GM21423 (cell line): ENCODE measurements at regions not wholly inside any gene's neighbourhood (a gene's known extent, or its start where the extent isn't known, plus 50 kb on each side); places are given as distances from the start of the nearest gene placed in this dataset.
"Not testable (repeated sequence)": the region's sequence is repeated elsewhere in the genome, so short reads cannot be mapped to it uniquely, and the experiment has no call there.

Experiments
- ATAC-seq: cut with Tn5 transposase; IDR thresholded peaks from one replicate; pipeline ENCODE4 v1.9.1; 2021; ENCODE audit warnings: mild to moderate bottlenecking, moderate library complexity; ENCODE audit not compliant: unreplicated experiment

- ATAC-seq, result no peak
Observed at GRCh38 chr11:39462506-39462905, 1996.9 kb downstream of the LRRC4C start.

- ATAC-seq, result no peak
Observed at GRCh38 chr11:39461066-39461465, 1998.4 kb downstream of the LRRC4C start.

- ATAC-seq, result no peak
Observed at GRCh38 chr11:39459606-39460005, 1999.8 kb downstream of the LRRC4C start.

DNA sequence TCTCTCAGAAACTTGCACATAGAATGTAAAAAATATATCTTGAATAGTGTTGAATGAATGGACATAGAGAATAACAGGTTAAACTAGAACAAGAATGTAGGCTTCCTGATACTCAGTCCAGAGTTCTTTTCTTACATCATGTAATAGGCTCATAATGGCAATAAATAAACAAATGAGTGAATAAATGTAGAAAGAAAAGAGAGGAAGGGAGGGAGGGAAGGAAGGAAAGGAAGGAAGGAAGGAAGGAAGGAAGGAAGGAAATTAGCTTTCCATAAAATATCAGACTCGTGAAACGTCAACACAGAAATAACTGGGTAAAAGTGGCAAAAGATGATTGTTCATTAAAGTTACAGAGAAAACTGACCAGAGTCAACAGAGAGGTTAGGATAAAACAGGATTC, 2001.0 kb downstream of the LRRC4C start:
- no peak for ATAC-seq

- ATAC-seq, result no peak
Observed at GRCh38 chr11:39443424-39444022, 2015.9 kb downstream of the LRRC4C start.

GRCh38 chr11:39442177-39442576, 2017.3 kb downstream of the LRRC4C start:
- no peak for ATAC-seq

DNA sequence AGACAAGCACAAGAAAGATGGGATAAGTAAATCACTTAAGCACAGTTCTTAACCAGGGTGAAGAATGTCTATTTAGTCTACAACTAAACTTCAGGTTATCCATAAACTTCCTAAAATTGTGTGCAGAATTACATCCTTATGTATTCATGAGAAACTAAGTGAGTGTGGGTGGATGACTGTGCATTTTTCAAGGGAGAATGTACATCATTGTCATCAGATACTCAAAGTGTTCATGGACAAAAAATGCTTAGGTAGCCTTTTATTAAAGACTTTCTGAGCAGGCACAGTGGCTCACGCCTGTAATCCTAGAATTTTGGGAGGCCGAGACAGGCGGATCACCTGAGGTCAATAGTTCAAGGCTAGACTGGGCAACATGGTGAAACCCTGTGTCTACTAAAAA, 2023.8 kb downstream of the LRRC4C start:
- no peak for ATAC-seq

DNA sequence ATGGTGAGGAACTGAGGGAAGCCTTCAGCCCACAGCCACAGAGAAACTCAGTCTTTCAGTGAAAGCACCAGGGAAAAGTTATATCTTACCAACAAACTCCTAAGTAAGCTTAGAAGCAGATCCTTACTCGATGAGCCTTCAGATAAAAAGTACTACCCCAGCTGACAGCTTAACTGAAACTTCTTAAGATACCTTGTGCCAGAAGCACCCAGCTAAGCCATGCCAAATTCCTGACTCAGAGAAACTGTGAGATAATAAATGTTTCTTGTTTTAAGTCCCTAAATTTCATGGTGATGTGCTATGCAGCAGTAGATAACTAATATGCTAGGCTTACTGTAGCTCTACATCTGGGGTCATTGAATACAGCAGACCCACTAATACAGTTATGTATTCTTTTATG, 2025.0 kb downstream of the LRRC4C start:
- no peak for ATAC-seq

GRCh38 chr11:39432929-39433328, 2026.5 kb downstream of the LRRC4C start:
- no peak for ATAC-seq

GRCh38 chr11:39425226-39425625, 2034.2 kb downstream of the LRRC4C start:
- ATAC-seq, result no peak

DNA sequence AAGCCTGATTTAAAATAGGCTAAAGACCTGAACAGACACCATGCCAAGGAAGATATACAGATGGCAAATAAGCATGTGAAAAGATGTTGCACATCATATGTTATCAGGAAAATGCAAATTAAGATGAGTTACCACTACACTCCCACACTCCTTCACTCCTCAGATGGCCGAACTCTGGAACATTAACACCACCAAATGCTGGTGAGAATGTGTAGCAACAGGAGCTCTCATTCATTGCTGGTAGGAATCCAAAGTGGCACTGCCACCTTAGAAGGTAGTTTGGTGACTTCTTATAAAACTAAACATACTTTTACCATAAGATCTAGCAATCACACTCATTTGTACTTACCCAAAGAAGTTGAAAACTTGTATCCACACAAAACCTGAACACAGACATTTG, 2047.3 kb downstream of the LRRC4C start:
- no peak for ATAC-seq

GRCh38 chr11:39385911-39386310, 2073.5 kb downstream of the LRRC4C start:
- ATAC-seq, result no peak

- ATAC-seq, result no peak
Observed at GRCh38 chr11:39374963-39375698, 2084.3 kb downstream of the LRRC4C start.

DNA sequence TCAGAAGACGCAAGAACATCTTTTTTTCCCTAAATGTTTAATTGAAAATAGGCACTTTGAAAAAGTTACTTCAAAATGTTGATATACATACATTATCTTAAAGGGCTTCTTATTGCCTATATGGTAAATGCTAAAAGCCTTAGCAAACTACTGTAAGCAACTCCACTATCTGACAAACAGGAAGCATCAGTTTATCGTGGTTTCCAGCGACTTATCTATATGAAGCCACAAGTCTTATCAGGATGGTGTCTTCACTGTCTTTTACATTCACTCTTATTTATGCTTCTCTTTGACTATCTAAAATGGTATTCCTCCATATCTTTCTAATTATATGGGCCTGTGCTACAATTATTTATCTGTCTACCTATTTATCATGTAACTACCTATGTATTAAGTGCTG, 2091.9 kb downstream of the LRRC4C start:
- ATAC-seq, result no peak

DNA sequence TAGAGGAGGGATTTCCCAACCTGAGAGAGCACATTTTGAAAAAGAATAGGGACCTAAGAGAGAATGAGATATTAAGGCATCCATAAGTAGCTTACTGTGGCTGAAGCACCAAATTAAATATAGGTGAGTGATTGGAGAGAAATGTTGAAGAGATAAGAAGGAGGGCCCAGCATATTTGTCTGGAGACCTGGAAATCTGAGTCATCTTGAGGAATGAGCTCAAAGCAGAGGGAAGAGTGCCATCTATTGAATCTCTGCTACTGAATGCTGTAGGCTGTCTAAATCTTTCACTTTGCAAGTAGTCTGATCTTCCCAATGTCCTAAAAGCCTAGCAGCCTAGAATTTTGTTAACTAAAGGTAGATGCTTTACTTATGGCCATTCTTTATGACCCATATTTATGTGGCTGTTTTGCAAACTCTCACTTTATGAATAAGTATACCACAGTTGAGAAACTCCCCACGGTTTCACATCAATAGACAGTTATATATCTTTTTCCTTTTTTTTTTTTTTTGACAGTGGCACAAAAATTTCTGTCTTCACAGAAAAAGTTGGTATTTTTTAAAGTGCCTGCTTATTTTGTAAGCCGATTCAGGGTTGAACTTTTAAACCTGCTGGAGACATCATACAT, 2093.5 kb downstream of the LRRC4C start:
- no peak for ATAC-seq

DNA sequence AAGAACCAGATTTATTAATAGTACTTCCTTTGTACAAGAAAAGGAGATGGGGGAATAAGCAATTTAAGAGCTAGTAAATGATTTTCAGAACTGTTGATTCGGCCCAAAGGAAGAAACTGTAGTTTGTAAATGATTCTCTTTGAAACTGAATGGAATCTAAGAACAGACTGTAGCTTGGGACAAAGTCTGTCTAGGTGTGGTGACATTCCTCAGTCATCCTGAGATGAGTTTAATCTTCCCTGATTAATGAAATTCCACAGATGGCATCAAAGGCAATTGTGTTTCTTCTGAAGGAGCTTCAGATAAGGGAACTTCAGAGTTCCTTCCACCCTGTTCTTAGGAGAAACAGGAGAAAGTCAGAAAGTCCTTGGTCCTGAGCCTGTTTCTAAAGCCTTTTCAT, 2095.9 kb downstream of the LRRC4C start:
- ATAC-seq, result no peak

DNA sequence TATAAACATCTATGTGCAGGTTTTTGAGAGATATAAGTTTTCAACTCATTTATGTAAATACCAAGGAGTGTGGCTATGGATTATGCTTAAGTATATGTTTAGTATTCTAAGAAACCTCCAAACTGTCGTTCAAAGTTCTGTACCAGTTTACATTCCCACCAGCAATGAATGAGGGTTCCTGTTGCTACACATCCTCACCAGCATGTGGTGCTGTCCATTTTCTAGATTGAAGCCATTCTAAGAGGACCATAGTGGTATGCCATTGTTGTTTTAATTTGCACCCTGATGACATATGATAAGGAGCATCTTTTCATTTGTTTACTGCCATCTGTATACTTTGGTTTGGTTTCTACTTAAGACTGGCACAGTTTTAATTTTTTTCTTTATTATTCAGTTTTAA, 2097.9 kb downstream of the LRRC4C start:
- no peak for ATAC-seq

- ATAC-seq, result no peak
Observed at GRCh38 chr11:39345834-39346442, 2113.5 kb downstream of the LRRC4C start.

GRCh38 chr11:39341461-39341860, 2118.0 kb downstream of the LRRC4C start:
- ATAC-seq, result no peak

- not testable (repeated sequence) for ATAC-seq
Observed at GRCh38 chr11:39333006-39333405, 2126.4 kb downstream of the LRRC4C start.

DNA sequence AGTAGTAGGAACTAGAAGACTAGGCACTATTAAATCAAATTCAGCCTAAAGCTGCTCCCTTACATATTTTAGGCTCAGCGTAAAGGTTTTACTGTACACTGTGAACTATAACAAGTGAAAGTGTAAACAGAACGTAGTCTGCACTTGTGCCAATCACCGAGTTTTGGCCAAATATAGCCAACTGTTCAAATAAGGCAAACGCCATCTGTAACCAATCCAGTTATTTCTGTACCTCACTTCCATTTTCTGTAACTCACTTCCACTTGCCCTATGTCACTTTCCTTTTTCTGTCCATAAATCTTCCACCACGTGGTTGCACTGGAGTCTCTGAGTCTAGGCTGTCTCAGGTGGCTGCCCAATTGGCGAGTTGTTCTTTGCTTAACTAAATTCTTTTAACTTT, 2132.2 kb downstream of the LRRC4C start:
- ATAC-seq, result no peak

DNA sequence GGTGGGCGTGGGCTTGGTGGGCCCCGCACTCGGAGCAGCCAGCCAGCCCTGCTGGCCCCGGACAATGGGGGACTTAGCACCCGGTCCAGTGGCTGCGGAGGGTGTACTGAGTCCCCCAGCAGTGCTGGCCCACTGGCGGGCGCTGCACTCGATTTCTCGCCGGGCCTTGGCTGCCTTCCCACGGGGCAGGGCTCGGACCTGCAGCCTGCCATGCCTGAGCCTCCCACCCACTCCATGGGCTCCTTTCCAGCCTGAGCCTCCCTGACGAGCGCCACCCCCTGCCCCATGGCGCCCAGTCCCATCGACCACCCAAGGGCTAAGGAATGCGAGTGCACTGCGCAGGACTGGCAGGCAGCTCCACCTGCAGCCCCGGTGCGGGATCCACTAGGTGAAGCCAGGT, 2147.6 kb downstream of the LRRC4C start:
- ATAC-seq, result not testable (repeated sequence)
